GM12878 (cell line): ENCODE measurements at regions not wholly inside any gene's neighbourhood (a gene's known extent, or its start where the extent isn't known, plus 50 kb on each side); places are given as distances from the start of the nearest gene placed in this dataset.

ENCODE experiments used
- CEBPZ ChIP-seq: fragments of 150-350 bp; IDR thresholded peaks from 2 replicates; pipeline ENCODE4 v1.6.1; 2016; ENCODE audit warnings: low read depth, low read length
- NR2C1 ChIP-seq: fragments of 450-650 bp; IDR thresholded peaks from 2 replicates; pipeline ENCODE4 v1.6.1; 2017; ENCODE audit warnings: antibody characterized with exemption, mild to moderate bottlenecking, moderate library complexity
- RCOR1 ChIP-seq: conservative IDR thresholded peaks from 2 replicates; pipeline ENCODE4 v1.6.1; 2012; ENCODE audit warnings: low read depth, low read length, improper control_type of control experiment
- REST ChIP-seq: IDR thresholded peaks from 2 replicates; pipeline ENCODE4 v1.6.1; 2012; ENCODE audit warnings: mild to moderate bottlenecking, low read depth, low read length
- SUZ12 ChIP-seq: fragments of 200-600 bp; sonication (generic); IDR thresholded peaks from one replicate; pipeline ENCODE4 v1.6.1; 2018; ENCODE audit warnings: antibody characterized with exemption, mild to moderate bottlenecking; ENCODE audit not compliant: unreplicated experiment
- TCF12 ChIP-seq: IDR thresholded peaks from 2 replicates; pipeline ENCODE4 v1.6.1; 2011; ENCODE audit warnings: low read depth, mild to moderate bottlenecking, low read length

- TF ChIP-seq TCF12 (no peak), NR2C1 (no peak), REST (no peak), RCOR1 (no peak), CEBPZ (no peak), SUZ12 (no peak)
Observed at GRCh38 chr4:100953616-100954015, 393.7 kb downstream of the PPP3CA start.
